ENCODE measurements at regions not wholly inside any gene's neighbourhood (a gene's known extent, or its start where the extent isn't known, plus 50 kb on each side); places are given as distances from the start of the nearest gene placed in this dataset.

DNA sequence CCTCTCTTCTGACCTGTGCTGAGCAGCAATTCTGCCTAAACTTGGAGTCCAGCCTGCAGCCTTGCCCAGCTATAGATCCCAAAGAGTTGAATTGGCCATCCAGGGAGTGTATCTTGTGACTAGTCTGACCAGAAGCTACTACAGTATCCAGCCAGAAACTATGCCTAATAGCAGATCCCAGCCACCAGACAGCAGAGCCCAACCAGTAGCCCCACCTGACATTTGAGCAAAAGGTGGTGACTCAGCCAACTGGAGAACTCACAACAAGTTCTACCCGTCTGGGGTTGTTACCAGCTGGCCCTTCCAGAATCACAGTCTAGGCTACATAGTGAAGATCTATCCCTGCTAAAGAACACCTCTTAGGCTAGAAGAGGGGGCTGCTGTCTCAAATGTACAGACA is 315.0 kb downstream of the CRPPA start:
- TF ChIP-seq, protein P1, sequence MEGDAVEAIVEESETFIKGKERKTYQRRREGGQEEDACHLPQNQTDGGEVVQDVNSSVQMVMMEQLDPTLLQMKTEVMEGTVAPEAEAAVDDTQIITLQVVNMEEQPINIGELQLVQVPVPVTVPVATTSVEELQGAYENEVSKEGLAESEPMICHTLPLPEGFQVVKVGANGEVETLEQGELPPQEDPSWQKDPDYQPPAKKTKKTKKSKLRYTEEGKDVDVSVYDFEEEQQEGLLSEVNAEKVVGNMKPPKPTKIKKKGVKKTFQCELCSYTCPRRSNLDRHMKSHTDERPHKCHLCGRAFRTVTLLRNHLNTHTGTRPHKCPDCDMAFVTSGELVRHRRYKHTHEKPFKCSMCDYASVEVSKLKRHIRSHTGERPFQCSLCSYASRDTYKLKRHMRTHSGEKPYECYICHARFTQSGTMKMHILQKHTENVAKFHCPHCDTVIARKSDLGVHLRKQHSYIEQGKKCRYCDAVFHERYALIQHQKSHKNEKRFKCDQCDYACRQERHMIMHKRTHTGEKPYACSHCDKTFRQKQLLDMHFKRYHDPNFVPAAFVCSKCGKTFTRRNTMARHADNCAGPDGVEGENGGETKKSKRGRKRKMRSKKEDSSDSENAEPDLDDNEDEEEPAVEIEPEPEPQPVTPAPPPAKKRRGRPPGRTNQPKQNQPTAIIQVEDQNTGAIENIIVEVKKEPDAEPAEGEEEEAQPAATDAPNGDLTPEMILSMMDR (IDR thresholded peaks at IDR 0.05): no peak
- no peak for TF ChIP-seq POLR2A (IDR thresholded peaks at IDR 0.05)

All from vagina (tissue), 2 donors.